HG02885 (cell line): ENCODE measurements at regions not wholly inside any gene's neighbourhood (a gene's known extent, or its start where the extent isn't known, plus 50 kb on each side); places are given as distances from the start of the nearest gene placed in this dataset.
"Not testable (repeated sequence)": the region's sequence is repeated elsewhere in the genome, so short reads cannot be mapped to it uniquely, and the experiment has no call there.

ENCODE experiments used
- ATAC-seq: cut with Tn5 transposase; IDR thresholded peaks from one replicate; pipeline ENCODE4 v1.9.1; 2021; ENCODE audit warnings: mild to moderate bottlenecking; ENCODE audit not compliant: unreplicated experiment, poor library complexity

GRCh38 chrX:42366181-42366580, 411.8 kb downstream of the PPP1R2C start:
- no peak for ATAC-seq

- no peak for ATAC-seq
Observed at GRCh38 chrX:42362219-42362618, 415.7 kb downstream of the PPP1R2C start.

- ATAC-seq = not testable (repeated sequence)
Observed at GRCh38 chrX:42342981-42343380, 419.6 kb upstream of the CASK start.
